ENCODE measurements at regions not wholly inside any gene's neighbourhood (a gene's known extent, or its start where the extent isn't known, plus 50 kb on each side); places are given as distances from the start of the nearest gene placed in this dataset.
"Not testable (repeated sequence)": the region's sequence is repeated elsewhere in the genome, so short reads cannot be mapped to it uniquely, and the experiment has no call there.

DNA sequence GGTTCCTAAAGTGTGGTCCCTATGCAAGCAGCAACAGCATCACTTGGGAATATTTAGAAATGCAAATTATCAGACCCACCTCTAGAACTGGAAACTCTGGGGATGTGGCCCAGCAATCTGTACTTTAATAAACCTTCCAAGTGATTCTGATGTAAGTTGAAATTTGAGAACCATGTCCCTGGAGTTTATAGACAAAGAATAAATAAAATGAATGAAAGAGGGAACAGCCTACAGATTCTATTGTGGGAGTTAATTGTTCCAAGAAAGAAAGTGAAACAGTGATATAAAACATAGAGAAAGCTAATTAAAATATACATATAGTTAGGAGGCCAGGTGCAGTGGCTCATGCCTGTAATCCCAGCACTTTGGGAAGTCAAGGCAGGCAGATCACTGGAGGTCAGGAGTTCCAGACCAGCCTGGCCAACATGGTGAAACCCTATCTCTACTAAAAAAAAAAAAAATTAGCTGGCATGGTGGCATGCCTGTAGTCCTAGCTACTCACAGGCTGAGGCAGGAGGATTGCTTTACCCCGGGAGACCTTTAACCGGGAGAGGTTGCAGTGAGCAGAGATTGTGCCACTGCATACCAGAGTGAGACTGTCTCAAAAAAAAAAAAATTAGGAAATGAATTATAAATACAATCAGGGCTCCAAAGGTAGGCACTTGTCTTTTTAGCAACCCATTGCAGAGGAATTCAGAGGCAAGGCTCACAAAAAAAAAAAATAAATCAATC lies 507.5 kb downstream of the NAV3 start:
- no peak for DNase-seq (ENCODE audit: low read depth)

DNA sequence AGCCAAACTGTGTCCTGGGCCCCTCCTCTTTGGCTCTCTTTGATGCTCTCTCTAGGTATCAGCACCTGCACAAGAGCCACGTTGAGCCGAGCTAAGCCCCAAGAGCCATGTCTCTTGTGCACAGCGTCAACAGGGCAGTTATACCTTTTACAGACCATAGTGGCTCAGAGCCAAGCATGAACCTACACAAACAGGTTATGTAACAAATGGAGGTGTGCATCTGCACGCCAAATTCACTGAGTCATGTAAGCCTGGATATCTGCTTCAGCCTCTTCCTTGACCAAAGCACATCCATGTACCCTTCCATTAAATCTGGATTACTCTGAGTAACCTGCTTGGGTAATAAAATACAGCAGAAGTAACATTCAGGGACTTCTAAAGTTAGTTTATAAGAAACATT lies 509.7 kb downstream of the NAV3 start:
- no peak for DNase-seq (ENCODE audit: low read depth)

DNA sequence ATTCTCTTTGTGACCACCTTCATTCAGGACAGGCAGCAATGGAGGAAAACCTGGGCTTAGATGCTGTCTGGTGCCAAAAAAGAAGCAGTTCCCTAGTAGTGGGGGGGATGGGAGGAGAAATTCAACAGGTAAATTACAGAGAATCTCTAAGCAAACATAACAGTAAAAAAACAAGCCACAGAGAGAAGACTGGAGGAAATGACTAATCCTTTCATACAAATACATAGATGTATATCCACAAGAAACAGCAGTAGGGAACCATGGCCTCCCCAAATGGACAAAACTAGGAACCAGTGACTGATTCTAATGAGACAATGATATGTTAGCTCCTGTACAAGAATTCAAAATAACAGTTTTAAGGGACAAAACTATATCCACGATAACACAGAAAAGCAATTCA lies 513.0 kb downstream of the NAV3 start:
- DNase-seq (ENCODE audit: low read depth) = no peak

DNA sequence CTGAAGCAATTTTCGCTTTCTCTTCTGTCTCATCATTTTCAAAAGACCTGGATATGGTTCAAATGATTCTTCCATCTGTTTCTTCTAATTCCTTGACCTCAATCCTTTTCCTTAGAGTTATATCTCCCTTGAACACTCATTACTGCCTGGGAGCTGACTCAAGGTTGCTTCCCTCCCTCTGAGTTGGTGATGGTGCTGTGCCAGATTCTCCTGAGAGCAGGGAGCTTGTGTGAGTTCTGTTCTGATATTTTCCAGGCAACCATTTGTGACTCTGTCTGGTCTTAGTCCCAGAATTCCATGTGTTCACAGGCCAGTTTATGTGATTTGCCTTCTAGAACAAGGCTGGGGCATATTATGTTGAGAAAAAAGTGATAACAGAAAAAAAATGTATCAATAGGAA lies 505.1 kb upstream of the SYT1 start:
- DNase-seq (ENCODE audit: low read depth) = no peak

DNA sequence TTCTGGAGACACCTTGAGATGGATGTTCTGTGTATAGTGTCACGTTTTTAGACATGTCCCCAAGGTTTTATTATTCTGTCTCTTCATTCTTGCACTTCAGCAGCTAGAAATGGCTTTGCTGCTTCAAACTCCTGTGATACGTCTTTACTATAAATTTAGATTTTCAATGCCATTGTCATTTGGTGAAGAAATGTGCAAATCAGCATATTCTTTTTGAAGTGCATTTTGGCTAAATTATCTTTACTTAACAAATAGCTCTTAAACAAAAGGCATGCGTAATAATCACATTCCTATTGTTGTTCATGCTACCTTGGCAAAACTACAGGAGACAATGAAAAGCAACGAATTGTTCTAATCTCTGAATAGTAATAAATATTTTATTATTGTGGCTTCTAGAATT lies 502.9 kb upstream of the SYT1 start:
- DNase-seq (ENCODE audit: low read depth) = no peak

DNA sequence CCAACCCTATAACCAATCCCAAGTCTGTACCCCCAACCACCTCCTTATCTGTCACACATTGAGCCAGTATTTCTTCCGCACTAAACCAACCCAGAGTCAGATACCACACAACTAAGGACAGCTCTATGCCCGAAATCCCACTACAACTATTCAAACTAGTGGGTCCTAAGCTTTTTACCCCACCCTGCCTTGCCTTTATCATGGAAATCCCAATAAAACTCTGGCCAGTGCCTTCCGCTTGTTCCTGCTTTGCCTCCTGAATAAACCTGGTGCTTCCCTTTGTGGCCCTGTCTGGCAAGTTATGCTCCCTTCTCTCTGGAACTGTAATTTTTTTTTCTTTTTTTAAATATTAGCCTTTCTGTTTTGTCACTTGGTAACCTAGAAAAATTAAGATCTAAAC lies 493.3 kb upstream of the SYT1 start:
- no peak for DNase-seq (ENCODE audit: low read depth)

DNA sequence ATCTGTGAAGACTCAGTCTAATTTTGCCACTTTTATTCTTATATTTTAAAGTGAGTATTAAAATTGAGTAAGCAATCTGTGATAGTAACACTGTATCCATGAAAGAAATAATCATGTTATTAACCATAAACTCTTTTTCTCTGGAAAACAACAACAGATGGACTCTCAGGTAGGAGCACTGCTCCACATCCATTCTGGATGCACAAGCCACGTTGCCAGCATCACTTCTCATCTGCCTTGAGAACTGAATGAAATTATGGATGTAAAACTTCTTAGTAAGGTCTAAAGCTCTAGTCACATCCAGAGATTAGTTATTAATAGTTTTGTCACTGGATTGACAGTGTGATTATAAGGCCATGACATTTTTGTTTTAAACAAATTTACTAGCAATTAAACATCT lies 489.1 kb upstream of the SYT1 start:
- DNase-seq (ENCODE audit: low read depth) = no peak

DNA sequence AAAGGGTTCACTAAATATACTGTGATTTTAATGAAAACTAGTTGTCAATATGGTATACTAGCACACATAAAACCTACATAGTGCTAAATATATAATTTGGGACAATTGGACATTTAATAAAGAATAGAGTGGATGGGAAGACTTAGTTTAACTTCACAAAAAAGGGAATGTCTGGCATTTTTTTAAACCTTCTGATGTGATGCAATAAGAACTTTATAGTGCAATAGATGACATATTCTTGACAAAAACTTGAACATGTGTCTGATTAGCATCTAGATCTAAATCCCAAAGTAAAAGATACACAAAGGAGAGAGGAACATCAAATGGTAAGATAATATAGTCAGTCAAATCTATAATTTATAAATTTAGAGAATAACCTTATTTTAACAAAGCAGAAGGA lies 488.3 kb upstream of the SYT1 start:
- DNase-seq (ENCODE audit: low read depth) = no peak

DNA sequence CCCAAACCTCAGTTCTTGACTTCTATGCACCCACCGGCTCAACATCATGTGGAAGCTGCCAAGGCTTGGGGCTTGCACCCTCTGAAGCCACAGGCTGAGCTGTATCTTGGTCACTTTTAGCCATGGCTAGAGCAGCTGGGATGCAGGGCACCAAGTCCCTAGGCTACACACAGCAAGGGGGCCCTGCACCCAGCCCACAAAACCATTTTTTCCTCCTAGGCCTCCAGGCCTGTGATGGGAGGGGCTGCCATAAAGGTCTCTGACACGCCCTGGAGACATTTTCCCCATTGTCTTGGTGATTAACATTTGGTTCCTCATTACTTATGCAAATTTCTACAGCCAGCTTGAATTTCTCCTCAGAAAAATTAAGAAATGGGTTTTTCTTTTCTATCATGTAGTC lies 485.5 kb upstream of the SYT1 start:
- not testable (repeated sequence) for DNase-seq (ENCODE audit: low read depth)

DNA sequence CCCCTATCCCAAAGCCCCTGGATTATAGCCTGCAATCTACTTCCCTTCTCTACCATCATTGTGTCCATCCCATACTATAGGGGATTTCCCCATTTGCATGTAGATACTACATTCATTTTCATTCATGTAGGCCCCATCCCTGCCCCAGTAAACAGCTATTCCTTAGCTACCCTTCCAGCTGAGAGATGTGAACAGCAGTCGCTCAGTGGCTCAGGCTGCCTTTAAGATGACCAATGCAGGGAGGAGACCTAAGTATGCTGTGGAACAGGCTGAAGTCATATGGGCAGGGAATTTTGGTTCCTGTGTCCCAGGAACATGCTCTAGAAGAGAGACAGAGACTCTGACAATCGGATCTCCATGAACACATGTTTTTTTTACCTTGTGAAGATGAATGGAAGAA lies 481.2 kb upstream of the SYT1 start:
- no peak for DNase-seq (ENCODE audit: low read depth)

DNA sequence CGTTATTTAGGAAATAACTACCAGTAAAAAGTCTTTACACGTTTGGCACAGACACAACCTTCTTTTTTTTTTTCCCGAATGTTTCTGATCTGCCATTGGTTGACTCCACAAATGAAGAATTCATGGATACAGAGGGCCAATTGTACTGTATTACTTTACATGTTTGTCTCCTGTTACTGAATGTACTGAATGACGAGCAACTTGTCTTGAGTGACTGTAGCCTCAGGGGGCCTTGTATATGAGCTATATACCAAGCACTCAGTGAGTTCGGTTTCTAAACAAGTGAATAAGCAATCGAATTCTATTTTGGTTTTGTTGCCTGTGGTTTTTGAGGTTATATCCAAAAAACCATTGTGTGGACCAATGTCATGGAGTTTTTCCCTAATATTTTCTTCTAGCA lies 480.0 kb upstream of the SYT1 start:
- no peak for DNase-seq (ENCODE audit: low read depth)

DNA sequence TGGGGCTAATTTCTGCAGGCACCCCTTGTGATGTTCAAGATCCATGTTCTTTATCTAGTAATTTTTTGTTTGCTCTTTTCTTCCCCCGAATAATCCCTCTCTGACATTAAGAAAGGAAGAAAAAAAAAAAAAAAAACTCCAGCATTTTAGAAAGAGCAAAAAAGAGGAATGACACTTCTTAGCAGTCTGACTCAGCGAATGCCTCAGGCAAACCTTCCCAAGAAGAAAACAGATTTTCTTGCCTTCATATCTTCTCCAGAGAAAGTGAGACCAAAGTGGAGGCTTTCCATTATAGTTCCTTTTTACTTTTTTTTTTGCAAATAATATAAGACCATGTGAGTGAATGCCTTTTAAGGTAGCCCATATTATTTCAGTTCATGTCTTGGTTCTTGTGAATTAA lies 479.0 kb upstream of the SYT1 start:
- DNase-seq (ENCODE audit: low read depth) = no peak

DNA sequence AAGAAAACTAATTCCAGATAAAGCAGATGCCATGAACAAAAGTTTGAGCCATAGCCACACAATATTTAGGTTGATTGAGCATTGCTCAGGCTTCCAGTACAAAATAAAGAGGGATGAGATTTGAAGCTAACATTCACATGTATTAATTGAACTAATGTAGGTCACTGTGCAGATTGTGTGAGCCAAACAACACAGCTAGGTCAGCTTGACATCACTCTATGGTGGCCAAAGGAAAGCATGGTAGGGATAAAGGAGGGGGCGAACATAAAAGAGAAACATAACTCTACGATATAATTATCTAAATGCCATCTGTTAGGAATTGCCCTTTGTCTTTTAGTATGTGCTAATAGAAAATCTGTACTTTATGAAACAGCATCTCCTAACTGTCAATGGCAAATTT lies 477.7 kb upstream of the SYT1 start:
- DNase-seq (ENCODE audit: low read depth) = no peak

DNA sequence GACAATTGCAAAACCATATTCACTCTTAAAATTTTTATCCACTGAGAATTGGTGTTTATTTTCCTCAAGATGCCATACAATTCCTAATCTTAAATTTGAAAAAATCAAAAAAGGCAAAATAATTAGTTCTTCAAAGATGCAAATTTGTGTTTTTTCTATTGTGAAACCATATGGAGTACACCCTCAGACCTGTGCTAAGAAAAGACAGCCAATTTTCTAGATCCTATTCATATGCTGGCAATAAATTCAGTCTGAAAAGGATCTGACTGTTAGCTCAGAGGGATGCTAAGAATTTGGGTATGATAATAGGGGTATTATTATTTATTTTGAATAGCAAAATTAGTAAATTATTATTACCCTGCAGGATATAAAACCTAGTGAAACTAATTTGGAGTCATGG lies 476.9 kb upstream of the SYT1 start:
- no peak for DNase-seq (ENCODE audit: low read depth)

DNA sequence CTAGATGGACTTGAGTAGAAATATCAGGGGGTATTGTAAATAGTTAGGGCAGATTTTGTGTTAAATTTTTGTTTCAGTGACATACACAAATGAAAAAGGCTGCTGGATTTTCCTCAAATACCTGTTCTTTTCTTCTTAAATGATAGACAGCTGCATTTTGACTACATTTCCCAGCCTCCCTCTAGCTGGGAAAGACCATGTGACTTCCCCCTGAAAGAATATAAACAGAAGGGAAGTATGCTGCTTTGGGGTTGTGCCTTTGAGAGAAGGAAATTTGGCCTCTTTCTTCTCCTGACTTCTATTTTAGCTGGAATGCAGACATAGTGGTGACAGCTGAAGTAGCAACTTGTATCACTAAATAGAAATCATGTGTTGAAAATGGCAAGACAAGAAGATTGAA lies 476.1 kb upstream of the SYT1 start:
- DNase-seq (ENCODE audit: low read depth) = no peak

DNA sequence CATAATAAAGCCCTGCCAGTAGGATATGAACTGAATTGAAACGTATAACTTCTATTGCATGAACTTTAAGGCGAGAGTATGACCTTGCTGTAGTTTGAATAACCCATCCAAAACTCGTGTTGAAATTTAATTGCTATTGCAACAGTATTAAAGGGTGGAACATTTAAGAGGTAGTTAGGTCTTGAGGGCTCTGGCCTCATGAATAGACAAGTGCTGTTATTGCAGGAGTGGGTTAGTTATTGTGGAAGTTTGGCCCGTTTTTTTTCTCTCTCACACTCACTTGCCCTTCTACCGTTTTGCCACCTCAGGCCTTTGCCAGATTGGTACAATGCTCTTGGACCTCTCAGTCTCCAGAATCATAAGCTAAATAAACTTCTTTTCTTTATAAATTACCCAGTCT lies 473.7 kb upstream of the SYT1 start:
- no peak for DNase-seq (ENCODE audit: low read depth)

DNA sequence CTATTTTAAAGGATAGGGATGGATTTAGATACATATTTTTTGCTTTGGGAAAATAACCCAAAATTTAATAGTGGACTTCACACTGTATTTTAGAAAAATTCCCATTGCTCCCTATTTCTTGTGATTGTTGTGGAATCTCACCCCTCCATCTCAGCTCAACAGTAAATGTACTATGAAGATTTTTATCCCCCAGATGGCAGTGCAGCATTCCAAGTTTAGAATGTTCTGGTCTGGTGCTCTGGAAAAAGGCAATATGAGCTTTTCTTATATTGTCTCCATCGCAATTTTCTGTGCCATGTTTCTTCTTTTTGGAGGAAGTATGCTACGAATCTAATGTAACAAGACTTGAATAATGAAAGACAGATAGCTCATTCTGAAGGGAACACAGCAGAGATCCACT lies 471.7 kb upstream of the SYT1 start:
- DNase-seq (ENCODE audit: low read depth) = peak; percentile 18

DNA sequence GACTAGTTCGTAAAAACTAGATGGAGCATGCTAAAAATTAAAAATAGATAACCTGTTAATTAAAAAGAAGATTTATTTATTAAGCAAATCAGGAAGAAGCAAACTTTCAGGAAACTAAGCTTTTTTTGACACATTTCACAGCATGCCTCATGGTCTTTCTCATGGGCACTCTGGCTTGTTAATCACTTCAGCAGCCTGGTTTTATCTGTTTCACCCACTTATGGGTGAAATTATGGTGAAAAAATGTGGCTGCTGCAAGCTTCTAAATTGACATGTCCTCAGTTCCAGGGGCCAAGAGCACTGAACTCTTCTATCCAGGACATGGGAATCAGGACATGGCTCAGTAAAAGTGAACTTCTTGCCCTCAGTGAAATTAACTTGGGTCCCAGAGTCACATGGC lies 468.6 kb upstream of the SYT1 start:
- no peak for DNase-seq (ENCODE audit: low read depth)

DNA sequence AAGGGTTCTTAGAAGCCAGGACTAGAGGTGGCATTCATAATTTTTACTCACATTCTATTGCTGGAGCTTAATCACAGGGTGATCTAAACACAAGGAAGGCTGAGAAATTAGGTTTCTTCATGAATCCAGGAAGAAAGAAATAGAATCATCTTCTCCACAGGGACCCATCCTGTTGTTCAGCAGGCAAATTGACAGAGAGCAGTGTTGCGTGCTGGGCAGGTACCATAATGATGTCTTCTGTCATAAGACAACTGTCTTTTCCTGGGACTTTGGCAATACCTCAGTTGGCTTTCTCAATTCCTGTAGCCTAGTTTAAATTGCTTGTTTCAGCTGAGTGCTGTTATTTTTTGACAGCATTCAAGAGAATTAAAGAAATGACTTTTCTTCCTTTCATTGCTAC lies 468.0 kb upstream of the SYT1 start:
- no peak for DNase-seq (ENCODE audit: low read depth)

DNA sequence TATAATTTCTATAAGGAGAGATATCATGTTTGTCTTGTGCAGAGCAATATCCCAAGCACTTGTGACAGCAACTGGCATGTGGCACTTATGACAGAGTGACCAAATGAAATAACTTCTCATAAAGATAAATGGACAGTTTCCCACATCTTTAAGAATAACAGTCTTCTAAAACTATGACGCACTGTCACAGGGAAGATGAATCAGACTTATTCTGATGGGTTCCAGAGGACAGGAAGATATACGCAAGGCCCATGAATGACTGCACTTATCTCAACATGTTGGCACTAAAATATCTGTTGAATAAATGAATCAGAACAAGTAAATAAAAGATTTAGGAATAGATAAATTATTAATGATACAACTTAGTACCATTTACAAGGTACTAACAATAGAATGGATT lies 465.8 kb upstream of the SYT1 start:
- DNase-seq (ENCODE audit: low read depth) = no peak

DNA sequence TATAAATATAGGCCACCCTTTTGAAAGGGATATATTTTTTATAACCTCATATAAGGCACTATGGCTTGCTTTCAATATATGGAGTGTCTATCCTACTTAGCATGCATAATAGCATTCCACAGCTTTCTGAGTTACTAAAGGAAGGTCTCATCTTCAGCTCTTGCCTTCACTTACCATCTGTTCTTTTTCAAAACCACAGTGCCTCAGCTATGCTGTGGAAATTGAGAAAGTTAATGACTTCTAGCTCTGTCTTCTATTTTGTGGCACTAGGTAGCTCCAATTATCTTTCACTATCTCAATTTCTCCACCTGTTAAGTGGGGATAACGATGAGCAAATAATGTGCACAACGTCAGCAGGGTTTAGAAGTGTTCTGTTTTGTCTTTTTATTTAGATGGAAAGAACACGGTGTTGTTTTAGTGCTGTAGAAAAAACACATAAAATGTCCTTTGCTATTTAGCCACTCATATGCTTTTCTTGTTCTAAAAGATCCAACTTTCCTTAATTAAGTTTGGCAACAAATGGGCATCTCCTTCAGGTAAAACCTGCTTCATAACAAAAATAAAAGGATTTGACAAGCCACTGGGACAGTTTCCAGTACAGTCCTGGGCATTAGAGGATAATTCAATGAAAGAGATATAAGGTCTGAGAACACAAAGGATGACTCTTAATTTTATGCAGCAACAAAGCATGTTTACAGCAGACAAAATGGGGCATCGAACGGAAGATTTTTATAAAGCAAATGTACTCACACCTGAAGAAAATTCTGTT lies 462.0 kb upstream of the SYT1 start:
- no peak for DNase-seq (ENCODE audit: low read depth)

DNA sequence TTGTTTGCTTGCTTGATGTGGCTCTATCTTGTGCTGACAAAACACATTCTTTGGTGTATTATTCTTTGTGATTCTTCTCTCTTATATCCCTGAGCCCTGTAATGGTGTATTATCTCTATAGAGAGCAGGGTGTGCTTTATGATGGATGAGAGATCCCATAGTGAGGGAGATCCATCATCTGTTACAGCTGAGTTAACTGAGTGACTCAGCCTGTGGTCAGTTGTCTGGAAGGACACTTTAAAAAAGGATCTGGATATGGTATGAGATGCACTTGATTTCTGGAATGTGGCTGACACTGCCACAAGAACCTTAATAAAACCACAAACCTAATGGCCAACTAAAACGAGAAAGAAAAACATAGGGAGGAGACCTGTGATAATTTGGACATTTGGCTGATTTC lies 461.4 kb upstream of the SYT1 start:
- peak; percentile 67 for DNase-seq (ENCODE audit: low read depth)

DNA sequence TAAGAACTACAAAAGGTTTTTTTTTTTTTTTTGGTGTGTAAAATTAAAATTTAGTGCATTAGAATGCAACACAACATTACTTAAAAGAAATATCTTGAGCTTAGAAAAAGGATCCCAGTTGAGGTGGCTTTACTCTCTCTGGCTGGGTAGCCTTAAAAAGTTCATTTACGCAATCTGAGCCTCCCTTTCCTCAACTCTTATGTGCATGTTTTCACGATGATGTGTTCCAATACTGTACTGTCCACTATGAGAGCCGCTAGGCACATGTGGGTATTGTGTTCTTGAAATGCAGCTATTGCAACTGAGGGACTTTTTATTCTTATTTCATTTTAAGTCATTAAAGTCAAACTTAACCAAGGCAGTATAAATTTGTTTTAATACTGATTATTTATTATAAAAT lies 460.9 kb upstream of the SYT1 start:
- peak; percentile 72 for DNase-seq (ENCODE audit: low read depth)

DNA sequence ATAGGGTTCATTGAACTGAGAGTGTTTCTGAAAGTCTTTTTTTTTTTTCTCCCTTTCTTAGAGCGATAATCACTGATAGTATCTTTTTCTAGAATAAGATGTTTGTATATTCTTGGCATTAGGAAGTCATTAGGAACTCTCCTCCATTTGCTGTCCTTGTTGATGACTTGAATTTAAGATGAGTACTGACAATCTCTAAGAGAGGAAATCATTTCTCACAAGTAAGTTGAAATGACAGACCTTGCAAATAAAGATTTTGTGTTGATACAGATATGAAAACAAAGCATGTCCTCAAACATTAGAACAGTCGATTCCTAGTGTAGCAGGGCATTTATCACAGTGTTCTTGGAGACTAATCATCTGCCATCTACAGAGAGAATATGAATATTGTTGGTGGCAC lies 458.4 kb upstream of the SYT1 start:
- no peak for DNase-seq (ENCODE audit: low read depth)

Data from non-pigmented ciliary epithelial cell (primary cell).